ENCODE measurements at regions not wholly inside any gene's neighbourhood (a gene's known extent, or its start where the extent isn't known, plus 50 kb on each side); places are given as distances from the start of the nearest gene placed in this dataset.

GRCh38 chr12:85572956-85573355, 263.3 kb downstream of the RASSF9 start:
- no peaks in the 10 kb centered on the region for H3K27me3 ChIP-seq (ENCODE audit: control insufficient read depth, insufficient read depth, low read length)
- H3K4me3 ChIP-seq (ENCODE audit: low read depth, low read length): no peak overlapping the region
- no peaks in the 10 kb centered on the region for H3K36me3 ChIP-seq (ENCODE audit: control insufficient read depth, insufficient read depth, low read length)
- TF ChIP-seq CTCF (IDR thresholded peaks at IDR 0.05; ENCODE audit: insufficient read depth, low read length, poor library complexity, severe bottlenecking): no peak
- DNase-seq (ENCODE audit: low read depth): no peak

- H3K4me3 ChIP-seq (ENCODE audit: low read depth, low read length): no peak overlapping the region
Observed at GRCh38 chr12:85573635-85574214, 262.5 kb downstream of the RASSF9 start.

GRCh38 chr12:85574291-85574690, 261.9 kb downstream of the RASSF9 start:
- Histone ChIP-seq H3K27me3 (ENCODE audit: control insufficient read depth, insufficient read depth, low read length) (no peaks in the 10 kb centered on the region), H3K4me3 (ENCODE audit: low read depth, low read length) (no peak overlapping the region), H3K36me3 (ENCODE audit: control insufficient read depth, insufficient read depth, low read length) (no peaks in the 10 kb centered on the region)
- no peak for DNase-seq (ENCODE audit: low read depth)
- no peak for TF ChIP-seq CTCF (IDR thresholded peaks at IDR 0.05; ENCODE audit: insufficient read depth, low read length, poor library complexity, severe bottlenecking)

More at GRCh38 chr12:85573635-85574214, 262.5 kb downstream of the RASSF9 start:
- no peak for DNase-seq (ENCODE audit: low read depth)
- no peaks in the 10 kb centered on the region for H3K27me3 ChIP-seq (ENCODE audit: control insufficient read depth, insufficient read depth, low read length)
- TF ChIP-seq CTCF (IDR thresholded peaks at IDR 0.05; ENCODE audit: insufficient read depth, low read length, poor library complexity, severe bottlenecking): no peak
- no peaks in the 10 kb centered on the region for H3K36me3 ChIP-seq (ENCODE audit: control insufficient read depth, insufficient read depth, low read length)

DNA sequence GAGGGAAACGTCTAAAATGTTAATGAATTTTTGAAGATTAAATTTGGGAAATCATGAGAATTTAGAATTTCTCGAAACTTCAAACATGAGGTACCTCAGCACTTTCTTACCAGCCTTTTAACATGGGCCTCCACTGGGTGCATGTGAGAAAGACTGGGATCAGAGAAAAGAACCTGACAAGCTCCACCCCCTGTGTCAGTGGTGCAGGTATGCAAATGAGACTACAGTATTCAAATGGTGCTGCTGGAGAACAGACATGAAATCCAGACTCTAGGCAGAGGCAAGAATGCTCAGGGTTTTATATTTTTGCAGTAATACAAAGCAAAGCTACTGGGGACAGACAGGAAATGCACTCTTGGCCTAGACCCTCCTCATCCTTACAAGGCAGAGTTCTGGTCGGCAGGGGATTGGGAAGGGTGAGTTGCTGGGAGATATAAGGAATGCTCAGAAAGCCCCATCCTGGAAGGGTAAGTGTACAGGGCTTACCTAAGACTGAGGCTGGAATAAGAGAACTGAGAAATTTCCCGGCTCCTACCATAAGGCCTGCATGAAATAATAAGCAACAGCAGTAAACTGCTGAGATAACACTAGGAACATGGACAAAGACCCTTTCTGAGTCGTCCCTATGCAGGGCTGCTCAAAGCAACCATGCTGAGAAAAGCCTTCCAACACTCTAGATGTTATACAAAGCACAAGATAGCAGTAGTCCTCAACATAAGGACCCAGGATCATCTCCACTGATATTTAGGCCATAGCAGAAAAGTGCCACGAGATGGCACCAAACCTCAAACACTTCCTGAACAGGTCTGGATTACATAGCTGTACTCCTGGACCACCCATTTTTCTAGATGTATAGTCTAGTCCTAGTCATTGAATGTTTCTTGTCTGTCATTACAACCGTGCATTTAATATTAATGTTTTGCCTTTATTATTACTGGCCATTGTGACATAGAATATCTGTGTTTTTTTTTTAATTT, 260.8 kb downstream of the RASSF9 start:
- H3K4me3 ChIP-seq (ENCODE audit: low read depth, low read length): no peak overlapping the region
- no peaks in the 10 kb centered on the region for H3K27me3 ChIP-seq (ENCODE audit: control insufficient read depth, insufficient read depth, low read length)
- TF ChIP-seq CTCF (IDR thresholded peaks at IDR 0.05; ENCODE audit: insufficient read depth, low read length, poor library complexity, severe bottlenecking): peak; percentile 74
- peak; percentile 19 for DNase-seq (ENCODE audit: low read depth)
- no peaks in the 10 kb centered on the region for H3K36me3 ChIP-seq (ENCODE audit: control insufficient read depth, insufficient read depth, low read length)

DNA sequence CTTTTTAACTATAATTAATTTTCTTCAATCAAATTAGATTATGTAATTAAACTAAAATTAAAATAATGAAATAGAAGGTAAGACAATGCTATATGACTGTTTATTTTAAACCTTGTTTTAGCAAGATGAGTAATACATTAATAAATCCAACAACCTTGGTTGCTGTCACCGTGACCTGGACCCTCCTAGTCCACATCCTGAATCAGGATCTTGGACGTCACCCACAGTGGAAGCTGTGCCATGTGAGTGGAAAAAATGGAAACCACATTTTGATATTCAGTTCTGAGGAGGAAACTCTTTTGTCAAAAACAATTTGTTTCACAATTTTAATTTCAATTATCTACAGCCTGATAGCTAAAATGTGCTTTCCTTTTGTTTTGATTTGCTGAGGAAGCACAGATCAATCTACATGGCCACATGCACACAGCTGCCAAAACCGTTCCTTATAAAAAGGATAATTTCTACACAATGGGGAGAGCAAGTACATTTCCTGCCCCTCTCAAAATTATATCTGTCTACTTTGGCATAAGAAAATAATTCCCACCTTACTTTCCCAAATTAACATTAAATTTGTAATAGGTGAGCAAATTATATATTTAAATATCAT, 255.5 kb downstream of the RASSF9 start:
- no peak for TF ChIP-seq CTCF (IDR thresholded peaks at IDR 0.05; ENCODE audit: insufficient read depth, low read length, poor library complexity, severe bottlenecking)
- H3K27me3 ChIP-seq (ENCODE audit: control insufficient read depth, insufficient read depth, low read length): no peaks in the 10 kb centered on the region
- DNase-seq (ENCODE audit: low read depth): no peak
- H3K36me3 ChIP-seq (ENCODE audit: control insufficient read depth, insufficient read depth, low read length): no peaks in the 10 kb centered on the region
- no peak overlapping the region for H3K4me3 ChIP-seq (ENCODE audit: low read depth, low read length)

All from kidney epithelial cell (primary cell).